Transverse colon (tissue), 4 donors: ENCODE measurements at regions not wholly inside any gene's neighbourhood (a gene's known extent, or its start where the extent isn't known, plus 50 kb on each side); places are given as distances from the start of the nearest gene placed in this dataset.

Experiments
- CTCF ChIP-seq, 5 experiments: fragments of 200-600 bp in 3 of 5; fragments of 450-650 bp in 2 of 5; sonication (generic) in 3 of 5; IDR thresholded peaks; 1 replicate in 2 of 5; 2 replicates in 3 of 5; pipeline ENCODE4 v1.5.1; 2016 to 2017; ENCODE audit warnings: antibody characterized with exemption in 5 of 5, inconsistent platforms in 3 of 5, mild to moderate bottlenecking in 2 of 5, moderate library complexity in 1 of 5
- EP300 ChIP-seq: sonication (generic); formaldehyde crosslinking; IDR thresholded peaks from one replicate; pipeline ENCODE4 v1.6.1; 2017; ENCODE audit warnings: antibody characterized with exemption, low read depth
- POLR2AphosphoS5 ChIP-seq, 3 donors: sonication (generic); formaldehyde crosslinking; IDR thresholded peaks; one replicate each; pipeline ENCODE4 v1.6.1; 2016; ENCODE audit warnings: antibody characterized with exemption in 3 of 3

- TF ChIP-seq CTCF (IDR thresholded peaks at IDR 0.05) (no peak), EP300 (no peak), POLR2AphosphoS5 (IDR thresholded peaks at IDR 0.05) (no peak)
Observed at GRCh38 chr1:57784356-57784755, 360.5 kb upstream of the DAB1 start.
